ENCODE measurements at regions not wholly inside any gene's neighbourhood (a gene's known extent, or its start where the extent isn't known, plus 50 kb on each side); places are given as distances from the start of the nearest gene placed in this dataset.

DNA sequence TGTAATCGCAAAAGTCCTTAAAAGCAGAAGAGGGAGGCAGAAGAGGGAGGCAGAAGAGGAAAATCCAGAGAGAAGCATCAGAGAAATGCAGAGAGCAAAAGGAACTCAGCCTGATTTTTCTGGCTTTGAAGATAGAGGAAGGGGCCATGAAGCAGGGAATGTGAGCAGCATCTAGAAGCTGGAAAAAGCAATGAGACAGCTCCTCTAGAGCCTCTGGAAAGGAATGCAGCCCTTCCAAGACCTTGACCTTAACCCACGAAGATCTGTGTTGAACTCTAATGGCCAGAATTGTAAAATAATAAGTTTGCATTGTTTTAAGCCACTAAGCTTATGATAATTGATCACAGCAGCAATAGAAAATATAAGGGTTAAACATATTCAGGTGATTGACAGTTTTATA is 159.6 kb downstream of the ATPSCKMT start:
- Histone ChIP-seq H3K4me1 (no peaks in the 10 kb centered on the region), H3K27ac (no peak overlapping the region), H3K27me3 (no peaks in the 10 kb centered on the region), H3K36me3 (no peaks in the 10 kb centered on the region), H3K4me3 (no peak overlapping the region), H3K9me3 (no peaks in the 10 kb centered on the region)
- no peak for TF ChIP-seq POLR2A (IDR thresholded peaks at IDR 0.05)
- TF ChIP-seq, protein P1, sequence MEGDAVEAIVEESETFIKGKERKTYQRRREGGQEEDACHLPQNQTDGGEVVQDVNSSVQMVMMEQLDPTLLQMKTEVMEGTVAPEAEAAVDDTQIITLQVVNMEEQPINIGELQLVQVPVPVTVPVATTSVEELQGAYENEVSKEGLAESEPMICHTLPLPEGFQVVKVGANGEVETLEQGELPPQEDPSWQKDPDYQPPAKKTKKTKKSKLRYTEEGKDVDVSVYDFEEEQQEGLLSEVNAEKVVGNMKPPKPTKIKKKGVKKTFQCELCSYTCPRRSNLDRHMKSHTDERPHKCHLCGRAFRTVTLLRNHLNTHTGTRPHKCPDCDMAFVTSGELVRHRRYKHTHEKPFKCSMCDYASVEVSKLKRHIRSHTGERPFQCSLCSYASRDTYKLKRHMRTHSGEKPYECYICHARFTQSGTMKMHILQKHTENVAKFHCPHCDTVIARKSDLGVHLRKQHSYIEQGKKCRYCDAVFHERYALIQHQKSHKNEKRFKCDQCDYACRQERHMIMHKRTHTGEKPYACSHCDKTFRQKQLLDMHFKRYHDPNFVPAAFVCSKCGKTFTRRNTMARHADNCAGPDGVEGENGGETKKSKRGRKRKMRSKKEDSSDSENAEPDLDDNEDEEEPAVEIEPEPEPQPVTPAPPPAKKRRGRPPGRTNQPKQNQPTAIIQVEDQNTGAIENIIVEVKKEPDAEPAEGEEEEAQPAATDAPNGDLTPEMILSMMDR (IDR thresholded peaks at IDR 0.05) = no peak
- intact Hi-C loops (cut with DNase I; ENCODE audit: low total_unique reads) = no loop called here
- DNase-seq = no peak

DNA sequence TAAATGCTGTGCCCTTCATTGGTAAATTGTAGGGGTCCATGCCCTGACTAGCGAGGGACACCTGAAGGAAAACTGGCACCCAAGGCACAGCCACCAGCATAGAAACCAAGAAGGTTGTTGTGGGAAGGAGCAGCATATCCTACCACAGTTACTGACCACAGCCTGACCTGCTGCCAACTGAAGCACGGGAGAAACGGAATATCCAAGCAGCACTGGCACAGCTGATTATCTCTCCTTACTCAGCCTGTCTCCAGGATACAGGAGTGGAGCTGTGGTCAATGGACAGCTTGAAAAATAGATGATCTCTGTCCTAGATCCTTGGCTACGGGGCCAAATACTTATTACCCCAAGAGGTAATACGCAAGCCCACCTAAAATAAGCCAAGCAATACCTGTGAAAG is 164.5 kb downstream of the ATPSCKMT start:
- Histone ChIP-seq H3K4me1 (no peaks in the 10 kb centered on the region), H3K27ac (no peak overlapping the region), H3K27me3 (no peaks in the 10 kb centered on the region), H3K4me3 (no peak overlapping the region), H3K9me3 (no peaks in the 10 kb centered on the region), H3K36me3 (no peaks in the 10 kb centered on the region)
- TF ChIP-seq, protein P1 (IDR thresholded peaks at IDR 0.05) = no peak
- no peak for TF ChIP-seq POLR2A (IDR thresholded peaks at IDR 0.05)
- intact Hi-C loops (cut with DNase I; ENCODE audit: low total_unique reads) = no loop called here
- no peak for DNase-seq

DNA sequence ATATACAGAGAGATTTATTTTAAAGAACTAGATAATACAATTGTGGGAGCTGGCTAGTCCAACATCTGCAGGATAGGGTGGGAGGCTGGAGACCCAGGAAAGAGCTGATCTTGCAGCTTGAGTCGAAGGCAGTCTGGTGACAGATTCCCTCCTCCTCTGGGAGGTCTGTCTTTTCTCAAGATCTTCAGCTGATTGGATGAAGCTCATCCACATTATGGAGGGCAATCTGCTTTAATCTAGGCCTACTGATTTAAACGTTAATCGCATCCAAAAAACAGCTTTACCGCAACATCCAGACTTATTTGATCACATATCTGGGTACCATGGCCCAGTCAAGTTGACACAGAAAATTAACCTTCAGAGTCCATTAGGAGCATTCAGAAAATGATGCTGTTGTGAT is 168.1 kb downstream of the ATPSCKMT start:
- no peaks in the 10 kb centered on the region for H3K4me1 ChIP-seq
- no peaks in the 10 kb centered on the region for H3K36me3 ChIP-seq
- H3K9me3 ChIP-seq = no peaks in the 10 kb centered on the region
- no peak for DNase-seq
- H3K4me3 ChIP-seq = no peak overlapping the region
- no peak overlapping the region for H3K27ac ChIP-seq
- intact Hi-C loops (cut with DNase I; ENCODE audit: low total_unique reads) = no loop called here
- no peak for TF ChIP-seq POLR2A (IDR thresholded peaks at IDR 0.05)
- TF ChIP-seq, protein P1 (IDR thresholded peaks at IDR 0.05) = no peak
- no peaks in the 10 kb centered on the region for H3K27me3 ChIP-seq

DNA sequence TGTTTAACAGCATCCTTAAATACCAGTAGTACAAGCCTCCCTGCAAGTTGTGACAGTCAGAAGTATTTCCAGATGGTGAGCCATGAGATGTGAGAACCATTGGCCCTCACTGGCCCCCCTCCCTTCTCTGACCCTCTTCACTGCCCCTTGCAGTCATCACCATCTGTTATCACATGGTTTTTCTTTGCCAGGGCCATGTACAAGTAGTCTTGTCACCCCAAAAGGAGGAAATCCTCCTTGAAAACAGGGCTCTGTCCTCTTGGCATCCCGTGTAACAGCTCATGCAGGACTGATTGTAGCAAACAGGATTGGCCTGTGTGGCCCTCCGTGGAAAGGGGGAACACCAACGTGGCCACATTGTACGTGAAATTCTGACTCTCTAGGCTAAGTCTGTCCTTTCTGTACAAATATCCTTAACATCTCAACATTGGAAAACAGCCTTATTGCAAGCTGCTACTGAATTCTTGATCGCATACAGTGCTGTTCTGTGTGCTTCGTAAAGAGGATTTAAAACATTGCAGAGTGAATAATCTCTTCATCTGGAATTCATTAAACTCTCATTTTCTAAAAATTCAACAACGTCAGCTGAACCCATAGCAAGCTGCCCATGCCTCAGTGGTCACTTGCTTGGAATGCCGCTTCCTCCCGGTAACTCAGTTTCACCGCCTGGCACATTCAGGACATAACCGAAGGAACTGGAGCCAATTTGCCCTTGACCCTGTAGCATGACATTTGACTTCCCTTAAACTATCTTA is 171.7 kb downstream of the ATPSCKMT start:
- DNase-seq = no peak
- H3K4me3 ChIP-seq = no peak overlapping the region
- H3K9me3 ChIP-seq = no peaks in the 10 kb centered on the region
- H3K4me1 ChIP-seq = no peaks in the 10 kb centered on the region
- intact Hi-C loops (cut with DNase I; ENCODE audit: low total_unique reads) = no loop called here
- TF ChIP-seq POLR2A (IDR thresholded peaks at IDR 0.05) = no peak
- TF ChIP-seq, protein P1 (IDR thresholded peaks at IDR 0.05) = no peak
- H3K27ac ChIP-seq = no peak overlapping the region
- no peaks in the 10 kb centered on the region for H3K27me3 ChIP-seq
- no peaks in the 10 kb centered on the region for H3K36me3 ChIP-seq

DNA sequence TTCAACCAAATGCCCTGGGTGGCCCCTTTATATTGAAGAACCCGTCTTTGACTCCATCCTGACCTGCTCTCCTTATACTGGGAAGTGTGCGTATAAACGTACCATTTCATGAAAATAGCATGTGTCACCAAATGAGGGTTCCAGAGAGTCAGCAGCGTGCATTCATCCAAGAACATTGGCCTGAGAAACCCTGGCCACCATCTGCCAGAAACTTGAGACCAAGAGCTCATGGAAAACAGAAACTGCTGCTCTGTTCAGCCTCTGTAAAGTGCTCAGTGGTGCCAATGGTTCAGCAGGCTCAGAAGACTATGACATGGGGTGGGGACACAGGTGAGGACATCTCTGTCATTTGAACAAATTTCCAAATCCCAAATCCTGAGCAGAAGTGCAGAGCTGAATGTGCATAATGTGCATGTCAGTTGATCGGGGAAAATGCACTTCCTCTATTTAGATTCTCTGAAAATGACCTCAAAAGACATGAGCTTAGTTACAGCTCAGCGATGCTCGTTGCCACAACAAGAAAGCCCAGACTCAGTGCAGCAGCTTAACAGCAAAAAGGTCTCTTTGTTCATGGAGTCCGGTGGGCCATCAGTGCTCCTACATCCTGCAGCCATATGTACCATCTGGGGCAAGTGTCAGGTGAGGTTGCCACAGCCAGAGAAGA is 176.1 kb downstream of the ATPSCKMT start:
- Histone ChIP-seq H3K4me1 (no peaks in the 10 kb centered on the region), H3K27ac (no peak overlapping the region), H3K36me3 (no peaks in the 10 kb centered on the region), H3K27me3 (no peaks in the 10 kb centered on the region), H3K9me3 (no peaks in the 10 kb centered on the region), H3K4me3 (no peak overlapping the region)
- intact Hi-C loops (cut with DNase I; ENCODE audit: low total_unique reads) = no loop called here
- DNase-seq = no peak
- TF ChIP-seq, protein P1 (IDR thresholded peaks at IDR 0.05) = no peak
- TF ChIP-seq POLR2A (IDR thresholded peaks at IDR 0.05) = no peak

All from uterus (tissue), 3 donors.